NCI-H1930 (cell line): ENCODE measurements at regions not wholly inside any gene's neighbourhood (a gene's known extent, or its start where the extent isn't known, plus 50 kb on each side); places are given as distances from the start of the nearest gene placed in this dataset.
"Not testable (repeated sequence)": the region's sequence is repeated elsewhere in the genome, so short reads cannot be mapped to it uniquely, and the experiment has no call there.

ENCODE experiments used
- DNase-seq, 2 experiments: peaks; one replicate each; lab custom pipeline; 2025; lab: John Stamatoyannopoulos, UW

DNA sequence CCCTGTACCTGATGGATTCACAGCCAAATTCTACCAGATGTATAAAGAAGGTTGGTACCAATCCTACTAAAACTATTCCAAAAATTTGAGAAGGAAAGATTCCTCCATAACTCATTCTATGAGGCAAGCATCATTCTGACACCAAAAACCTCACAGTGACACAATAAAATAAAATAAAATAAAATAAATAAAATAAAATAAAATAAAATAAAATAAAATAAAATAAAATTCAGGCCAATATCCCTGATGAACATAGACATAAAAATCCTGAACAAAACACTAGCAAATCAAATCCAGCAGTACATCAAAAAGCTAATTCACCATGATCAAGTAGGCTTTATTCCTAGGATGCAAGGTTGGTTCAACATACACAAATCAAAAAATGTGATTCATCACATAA is 108.1 kb downstream of the PROX1 start:
- not testable (repeated sequence) for DNase-seq

DNA sequence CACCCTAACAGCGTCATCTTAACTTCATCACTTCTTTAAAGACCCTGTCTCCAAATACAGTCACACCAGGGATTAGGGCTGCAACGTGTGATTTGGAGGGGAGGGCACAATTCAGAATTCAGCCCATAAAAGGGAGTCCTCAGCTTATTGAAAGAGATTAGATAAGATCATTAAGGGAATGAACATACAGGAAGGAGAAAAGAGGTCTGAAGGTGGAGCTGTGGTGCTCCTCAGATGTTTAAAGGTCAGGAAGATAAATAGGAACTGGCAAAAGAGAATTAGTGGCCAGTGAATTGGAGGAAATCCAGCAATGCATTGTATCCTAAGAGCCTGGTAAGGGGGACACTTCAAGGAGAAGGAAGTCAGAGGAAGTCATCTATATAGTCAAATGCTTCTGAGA is 113.5 kb downstream of the PROX1 start:
- no peak for DNase-seq

GRCh38 chr1:214101828-214102227 is 114.1 kb downstream of the PROX1 start:
- no peak for DNase-seq

DNA sequence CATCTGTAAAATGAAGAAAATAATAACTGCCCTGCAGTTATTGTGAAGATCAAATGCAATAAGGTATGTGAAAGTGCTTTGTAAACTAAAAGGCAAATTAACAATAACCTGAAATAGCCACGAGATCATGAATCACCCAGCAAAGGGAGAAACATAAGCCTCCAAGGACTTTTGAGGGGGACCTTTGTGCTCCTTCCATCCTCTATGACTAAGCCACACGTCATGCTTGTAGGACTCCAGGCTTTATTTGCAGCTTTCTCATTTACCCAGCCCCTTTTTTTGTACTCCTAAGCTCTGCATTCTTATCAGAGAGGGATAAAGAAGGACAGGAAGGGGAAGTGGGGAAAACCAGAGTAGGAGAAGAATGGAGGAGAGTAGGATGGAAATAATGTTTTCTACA is 115.1 kb downstream of the PROX1 start:
- no peak for DNase-seq

DNA sequence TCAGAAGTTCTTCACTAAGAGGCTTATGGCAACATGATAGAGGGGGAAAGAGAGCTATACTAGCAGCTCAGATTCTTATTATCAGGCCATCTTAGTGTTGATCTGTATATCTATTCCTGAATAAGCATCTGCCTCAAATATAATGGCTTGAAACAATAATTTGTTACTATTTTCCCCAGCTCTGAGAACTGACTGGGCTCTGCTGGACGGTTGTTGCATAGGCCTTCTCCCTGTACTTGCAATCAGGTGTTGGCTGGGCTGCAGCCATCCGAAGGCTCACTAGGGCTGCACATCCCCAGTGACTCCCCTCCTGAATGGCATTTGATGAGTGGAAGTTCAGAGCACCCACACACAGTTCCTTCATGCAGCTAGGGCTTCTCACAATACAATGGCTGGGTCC is 116.0 kb downstream of the PROX1 start:
- no peak for DNase-seq

DNA sequence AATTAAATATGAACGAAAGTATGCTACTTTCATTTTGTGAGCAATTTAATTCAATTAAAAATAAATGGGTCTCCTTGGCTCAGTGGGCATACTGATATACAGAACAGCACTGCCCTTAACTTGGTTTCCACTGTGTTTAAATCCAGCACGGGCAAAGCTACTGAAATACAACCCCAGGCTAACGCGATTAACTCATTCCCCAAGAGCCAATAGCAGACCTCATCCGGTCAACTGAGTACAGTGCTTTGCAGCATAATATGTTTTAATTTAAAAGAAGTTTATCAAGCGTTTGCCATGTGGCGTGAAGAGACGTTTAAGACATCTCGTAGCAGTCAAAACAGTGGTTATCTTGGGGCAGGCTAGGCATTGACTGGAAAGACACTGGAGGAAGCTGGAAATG is 118.6 kb downstream of the PROX1 start:
- no peak for DNase-seq

- DNase-seq, result no peak
Observed at GRCh38 chr1:214107322-214108096, 119.7 kb downstream of the PROX1 start.

- DNase-seq, result no peak
Observed at GRCh38 chr1:214108097-214108446, 120.3 kb downstream of the PROX1 start.

- no peak for DNase-seq
Observed at GRCh38 chr1:214111796-214112195, 124.0 kb downstream of the PROX1 start.

DNA sequence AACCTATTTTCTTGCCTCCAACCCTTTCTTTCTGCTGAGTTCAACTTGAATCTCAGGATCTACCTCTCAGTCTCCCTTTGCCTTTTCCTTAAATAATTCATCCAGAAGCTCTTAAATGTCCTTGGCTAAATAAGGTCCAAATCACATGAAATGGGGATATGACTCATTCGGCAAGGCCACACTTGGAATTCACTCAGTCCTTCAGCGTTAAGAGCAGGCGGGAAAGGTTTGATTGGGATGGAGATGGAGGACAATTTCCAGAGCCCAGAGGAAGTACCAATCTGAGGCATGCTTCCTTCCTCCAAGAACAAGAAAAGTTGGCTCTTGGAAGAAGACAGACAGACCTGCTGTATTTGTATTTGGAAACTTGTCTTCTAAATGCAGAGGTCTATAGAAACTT is 128.5 kb downstream of the PROX1 start:
- DNase-seq, result no peak

DNA sequence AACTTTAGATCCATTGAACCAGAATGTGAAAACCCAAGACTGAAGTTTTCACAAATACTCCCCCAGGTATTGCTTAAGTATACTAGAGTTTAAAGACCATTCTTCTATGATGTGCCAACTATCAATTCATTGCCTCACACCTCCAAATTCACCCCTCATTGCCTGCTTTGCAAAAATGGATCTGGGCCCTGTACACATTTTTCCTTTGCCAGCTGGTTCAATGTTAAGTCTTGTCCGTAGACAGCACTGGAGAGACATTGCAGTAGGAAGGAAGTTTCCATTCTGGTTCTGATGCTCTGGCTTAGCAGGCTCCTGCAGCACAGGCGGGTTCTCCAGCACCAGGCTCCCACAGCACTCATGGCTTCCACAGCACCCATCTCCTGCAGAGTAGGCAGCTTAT is 130.0 kb downstream of the PROX1 start:
- DNase-seq, result no peak

- DNase-seq, result no peak
Observed at GRCh38 chr1:214120191-214120590, 132.4 kb downstream of the PROX1 start.

DNA sequence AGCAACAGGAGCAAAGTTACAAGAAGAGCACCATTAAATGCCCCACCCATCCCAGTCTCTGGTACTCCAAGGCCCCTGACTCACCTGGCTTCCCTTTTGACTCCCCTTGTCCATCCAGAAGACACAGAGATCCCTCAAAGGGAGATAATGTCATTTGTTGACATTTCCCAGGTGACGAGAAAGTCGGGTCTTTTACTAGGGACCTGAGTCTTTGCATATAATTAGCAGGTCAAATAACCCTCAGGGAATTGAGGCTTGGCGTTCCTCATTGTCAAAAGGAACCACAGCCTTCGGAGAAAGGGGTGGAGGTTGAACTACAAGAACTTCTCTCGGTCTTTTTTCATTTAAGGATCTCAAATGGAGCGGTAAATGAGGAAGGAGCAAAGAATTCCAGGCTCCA is 133.2 kb downstream of the PROX1 start:
- DNase-seq, result no peak

DNA sequence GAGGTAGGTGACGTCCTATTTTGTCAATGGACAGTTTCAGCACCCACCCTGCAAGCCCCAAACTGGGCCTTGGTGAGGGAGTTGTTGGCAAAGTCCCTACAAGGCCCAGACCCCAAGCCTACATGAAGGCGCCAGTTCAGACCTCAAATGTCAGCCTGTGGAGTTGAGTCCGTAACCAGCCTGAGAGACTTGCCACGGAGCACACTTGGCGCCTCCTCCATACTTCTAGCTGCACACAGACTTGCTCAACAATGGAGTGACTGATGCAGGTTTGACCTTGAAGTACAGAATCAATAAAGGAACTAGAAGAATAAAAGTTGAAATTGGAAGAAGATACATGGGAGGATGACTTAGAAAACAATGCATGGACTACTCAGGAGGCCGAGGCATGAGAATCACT is 134.3 kb downstream of the PROX1 start:
- no peak for DNase-seq

DNA sequence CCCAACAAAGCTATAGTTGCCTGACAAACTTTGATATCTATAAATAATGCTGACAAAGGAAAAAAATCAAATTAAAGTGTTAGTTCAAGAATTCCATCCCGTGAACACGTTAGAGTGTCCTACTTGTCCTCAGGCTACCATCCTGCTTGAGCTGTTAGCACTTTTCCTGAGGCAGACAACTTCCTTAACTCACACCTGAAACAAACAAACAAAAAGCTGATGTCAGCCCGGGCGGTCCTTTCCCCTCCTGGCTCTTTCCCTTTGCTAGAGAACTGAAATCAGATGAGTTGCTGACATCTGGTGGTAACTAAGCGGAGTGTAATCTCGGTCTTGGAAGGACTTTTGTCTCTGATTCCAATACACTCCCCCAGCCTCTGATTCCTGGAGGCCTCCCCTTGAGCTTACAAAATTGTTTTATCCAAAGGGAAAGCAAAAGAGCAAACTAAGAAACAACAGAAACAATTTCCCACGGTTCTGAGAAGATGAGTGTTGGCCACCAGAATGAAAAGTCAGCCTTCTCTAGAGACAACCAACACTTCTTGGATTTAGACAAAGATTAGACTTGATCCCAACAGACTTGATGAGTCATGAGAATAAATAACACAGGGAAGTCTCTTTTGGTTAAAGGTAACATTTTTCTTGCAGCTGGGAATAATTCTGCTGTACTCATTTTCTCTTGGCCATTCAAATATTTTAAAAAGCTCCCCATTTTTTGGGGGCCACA is 135.4 kb downstream of the PROX1 start:
- peak; percentile 50 to 51 for DNase-seq

- no peak for DNase-seq
Observed at GRCh38 chr1:214124281-214124805, 136.6 kb downstream of the PROX1 start.

DNA sequence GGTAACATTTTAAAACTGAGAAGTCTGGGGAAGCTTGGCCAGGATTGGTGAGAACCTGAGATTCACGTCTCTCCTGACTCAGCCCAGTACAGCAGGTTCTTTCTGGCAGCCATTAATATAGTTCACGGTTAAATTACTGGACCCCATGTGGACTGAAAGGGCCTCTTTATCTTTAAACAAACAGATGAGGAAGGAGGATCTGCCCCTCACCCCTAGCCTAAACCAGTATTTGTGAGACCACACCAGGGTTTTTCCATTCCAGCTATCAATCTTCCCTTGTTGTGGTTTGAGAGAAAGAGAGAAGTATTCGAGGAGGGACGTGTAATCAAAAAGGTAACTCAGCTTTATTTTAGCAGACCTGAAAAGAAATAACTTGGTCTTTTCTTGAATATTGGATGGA is 137.1 kb downstream of the PROX1 start:
- DNase-seq, result no peak

DNA sequence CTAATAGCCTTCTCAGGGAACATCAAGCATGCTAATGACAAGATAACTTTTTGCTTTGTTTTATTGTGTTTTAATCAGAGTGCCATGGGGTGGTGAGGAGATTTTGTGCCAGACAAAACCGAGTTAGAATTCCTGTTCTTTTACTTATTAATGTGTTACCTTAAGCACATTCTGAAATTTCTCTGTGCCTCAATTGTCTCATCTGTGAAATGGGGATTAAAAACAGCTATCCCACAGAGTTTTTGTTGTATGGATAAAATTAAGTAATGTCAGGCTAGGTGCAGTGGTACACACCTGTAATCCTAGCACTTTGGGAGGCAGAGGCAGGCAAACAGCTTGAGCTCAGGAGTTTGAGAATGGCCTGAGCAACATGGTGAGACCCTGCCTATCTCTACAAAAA is 138.0 kb downstream of the PROX1 start:
- no peak for DNase-seq

DNA sequence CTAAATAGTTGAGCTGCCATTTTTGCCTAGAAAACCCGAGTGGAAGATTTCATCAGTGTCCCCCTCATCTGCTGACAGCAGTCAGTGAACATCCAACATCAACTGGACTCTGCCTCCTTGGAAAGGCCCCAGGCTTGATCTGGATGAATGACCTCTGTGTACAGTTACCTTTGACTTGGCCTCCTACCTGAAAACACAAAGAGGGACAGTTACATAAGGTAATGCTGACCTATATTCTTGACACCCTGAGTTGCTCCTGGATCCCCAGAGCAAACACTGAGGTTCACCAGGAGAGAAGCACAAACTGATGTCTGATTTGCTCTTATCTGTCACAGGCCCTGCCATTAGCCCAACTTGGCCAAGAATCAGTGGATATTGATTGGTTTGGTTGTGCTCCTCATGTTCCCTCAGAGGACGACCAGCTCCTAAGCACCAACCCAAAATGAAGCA is 138.9 kb downstream of the PROX1 start:
- DNase-seq, result no peak

DNA sequence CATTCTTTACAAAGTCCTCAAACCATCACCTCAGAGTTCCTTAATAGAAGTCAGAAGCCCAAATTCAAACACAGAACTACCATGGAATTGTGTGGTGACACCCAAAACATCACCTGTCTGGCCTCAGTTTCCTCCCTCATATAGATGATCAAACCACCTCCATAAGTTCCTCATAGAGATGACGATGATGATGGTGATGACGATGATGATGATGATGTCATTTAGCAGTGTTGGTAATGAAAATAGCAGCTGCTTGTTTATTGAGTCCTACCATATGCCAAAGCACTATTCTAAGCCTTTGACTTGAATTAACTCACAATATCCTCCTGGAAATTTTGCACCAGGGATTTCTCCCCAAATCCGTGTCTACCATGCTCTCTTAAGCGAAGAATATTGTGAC is 139.9 kb downstream of the PROX1 start:
- no peak for DNase-seq

GRCh38 chr1:214135886-214136285 is 145.1 kb upstream of the SMYD2 start:
- DNase-seq, result no peak

DNA sequence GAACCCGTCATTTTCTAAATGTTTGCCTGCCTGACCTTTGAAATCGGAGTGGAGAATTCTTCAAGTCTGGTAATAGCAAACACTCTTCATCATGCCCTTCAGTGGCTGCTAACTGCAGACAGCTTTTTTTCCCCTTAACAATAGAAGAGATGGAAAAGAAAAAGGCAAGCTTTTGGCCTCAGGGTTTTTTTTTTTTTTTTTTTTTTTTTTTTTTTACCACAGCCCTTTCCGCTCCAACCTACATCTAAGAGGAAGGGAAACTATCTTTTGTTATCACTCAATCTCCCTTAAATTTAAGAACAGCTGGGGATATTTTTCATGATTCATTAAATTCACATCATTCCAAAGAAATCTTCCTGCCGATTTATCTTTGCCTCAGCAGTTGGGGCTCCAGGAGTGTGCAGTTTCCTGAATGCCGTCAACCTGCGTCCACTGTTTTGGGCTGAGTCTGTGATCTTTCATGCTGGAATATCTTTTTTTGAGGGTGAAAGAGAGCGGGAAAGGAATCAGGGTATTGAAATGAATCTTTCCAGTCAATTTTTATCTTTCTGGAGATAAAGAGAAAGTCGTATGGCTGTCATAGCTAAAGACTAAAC is 144.5 kb upstream of the SMYD2 start:
- no peak for DNase-seq

DNA sequence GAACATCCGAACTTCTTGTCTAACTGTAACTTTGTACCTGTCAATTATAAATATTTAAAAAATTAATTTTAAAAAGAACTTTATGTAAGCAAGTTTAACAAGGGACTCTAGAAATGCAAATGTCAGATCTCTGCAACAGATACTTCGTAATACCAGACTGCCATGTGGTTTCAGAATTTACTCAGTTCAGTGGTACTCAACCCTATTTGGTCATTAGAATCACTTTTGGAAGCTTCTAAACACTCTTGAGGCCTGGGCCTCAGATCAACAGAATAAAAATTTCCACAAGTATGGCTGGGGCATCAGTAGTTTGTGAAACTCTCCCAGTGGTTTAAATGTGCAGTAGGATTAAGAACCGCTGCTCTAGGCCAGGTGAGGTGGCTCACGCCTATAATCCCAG is 139.5 kb upstream of the SMYD2 start:
- no peak for DNase-seq
